ENCODE measurements at regions not wholly inside any gene's neighbourhood (a gene's known extent, or its start where the extent isn't known, plus 50 kb on each side); places are given as distances from the start of the nearest gene placed in this dataset.
"Not testable (repeated sequence)": the region's sequence is repeated elsewhere in the genome, so short reads cannot be mapped to it uniquely, and the experiment has no call there.

GRCh38 chr2:142707318-142707717, 170.1 kb upstream of the KYNU start:
- no peak for DNase-seq

- DNase-seq = not testable (repeated sequence)
These were observed 175.1 kb upstream of the KYNU start for GRCh38 chr2:142702397-142702796.

GRCh38 chr2:142695350-142696257, 181.9 kb upstream of the KYNU start:
- not testable (repeated sequence) for DNase-seq

- DNase-seq = no peak
These were observed 183.2 kb upstream of the KYNU start for GRCh38 chr2:142694282-142694681.

- no peak for DNase-seq
These were observed 184.1 kb upstream of the KYNU start for GRCh38 chr2:142693171-142693950.

- no peak for DNase-seq
These were observed 188.4 kb upstream of the KYNU start for GRCh38 chr2:142688856-142689605.

GRCh38 chr2:142687509-142687908, 190.0 kb upstream of the KYNU start:
- DNase-seq = no peak

- no peak for DNase-seq
These were observed 190.4 kb upstream of the KYNU start for GRCh38 chr2:142687075-142687474.

- DNase-seq = no peak
These were observed 192.8 kb upstream of the KYNU start for GRCh38 chr2:142684667-142685066.

GRCh38 chr2:142682528-142682927, 194.9 kb upstream of the KYNU start:
- peak; percentile 3 for DNase-seq

GRCh38 chr2:142681952-142682351, 195.5 kb upstream of the KYNU start:
- no peak for DNase-seq

- no peak for DNase-seq
These were observed 199.3 kb upstream of the KYNU start for GRCh38 chr2:142678164-142678563.

GRCh38 chr2:142675398-142675797, 202.1 kb upstream of the KYNU start:
- DNase-seq = no peak

- no peak for DNase-seq
These were observed 203.6 kb upstream of the KYNU start for GRCh38 chr2:142673836-142674235.

GRCh38 chr2:142672698-142673097, 204.8 kb upstream of the KYNU start:
- DNase-seq = no peak

- DNase-seq = no peak
These were observed 207.1 kb upstream of the KYNU start for GRCh38 chr2:142670362-142670761.

GRCh38 chr2:142668420-142668819, 209.0 kb upstream of the KYNU start:
- no peak for DNase-seq

- DNase-seq = no peak
These were observed 212.2 kb upstream of the KYNU start for GRCh38 chr2:142665241-142665640.

GRCh38 chr2:142650601-142651000, 226.9 kb upstream of the KYNU start:
- DNase-seq = no peak

- no peak for DNase-seq
These were observed 227.9 kb upstream of the KYNU start for GRCh38 chr2:142649581-142649980.

- no peak for DNase-seq
These were observed 234.8 kb upstream of the KYNU start for GRCh38 chr2:142642650-142643049.

- no peak for DNase-seq
These were observed 248.3 kb upstream of the KYNU start for GRCh38 chr2:142629193-142629592.

GRCh38 chr2:142621287-142621686, 256.2 kb upstream of the KYNU start:
- DNase-seq = no peak
